ENCODE measurements at regions not wholly inside any gene's neighbourhood (a gene's known extent, or its start where the extent isn't known, plus 50 kb on each side); places are given as distances from the start of the nearest gene placed in this dataset.

DNA sequence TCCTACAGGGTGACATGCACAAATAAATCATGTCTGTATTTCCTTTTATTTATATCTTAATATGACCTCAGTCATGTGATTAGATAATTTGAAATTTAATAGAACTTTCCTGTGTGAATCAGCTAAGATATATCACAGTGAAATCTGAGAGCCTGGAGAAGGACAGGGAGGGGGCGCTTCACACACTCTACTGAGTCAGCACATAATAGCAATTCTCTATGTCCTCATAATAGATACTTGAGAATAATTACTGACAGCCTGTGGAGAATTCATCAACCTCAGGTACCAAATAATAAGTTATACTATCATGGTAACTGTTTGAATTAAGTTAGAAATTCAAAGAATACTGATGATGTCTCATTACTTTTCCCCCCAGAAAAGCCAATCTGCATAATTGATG, 98.0 kb upstream of the SLC10A2 start:
- TF ChIP-seq CTCF (IDR thresholded peaks at IDR 0.05), result no peak
- TF ChIP-seq POLR2A (IDR thresholded peaks at IDR 0.05), result no peak

All from right lobe of liver (tissue), 4 donors.